ENCODE measurements at regions not wholly inside any gene's neighbourhood (a gene's known extent, or its start where the extent isn't known, plus 50 kb on each side); places are given as distances from the start of the nearest gene placed in this dataset.

GRCh38 chr7:8923164-8923806, 489.9 kb downstream of the NXPH1 start:
- H3K79me2 ChIP-seq (ENCODE audit: low read length), result no peaks in the 10 kb centered on the region
- no peak overlapping the region for H3K4me2 ChIP-seq (ENCODE audit: low read length)
- H3K4me3 ChIP-seq (ENCODE audit: low read length), result no peak overlapping the region
- H3K27ac ChIP-seq (ENCODE audit: low read length), result no peak overlapping the region
- H2AFZ ChIP-seq (ENCODE audit: low read depth, low read length), result no peak overlapping the region
- H3K9ac ChIP-seq (ENCODE audit: low read length), result no peak overlapping the region
- H3K9me3 ChIP-seq (ENCODE audit: insufficient read depth, low read length), result no peaks in the 10 kb centered on the region
- H3K4me1 ChIP-seq (ENCODE audit: low read length), result no peaks in the 10 kb centered on the region
- H3K27me3 ChIP-seq (ENCODE audit: low read depth, low read length), result no peaks in the 10 kb centered on the region
- no peaks in the 10 kb centered on the region for H3K36me3 ChIP-seq (replicated peaks; ENCODE audit: low read depth, low read length)
- no peaks in the 10 kb centered on the region for H4K20me1 ChIP-seq (ENCODE audit: insufficient read depth, low read length)
- TF ChIP-seq EZH2phosphoT487 (IDR thresholded peaks at IDR 0.05; ENCODE audit: low read depth), result no peak
- TF ChIP-seq CTCF (IDR thresholded peaks at IDR 0.05; ENCODE audit: low read depth, low read length), result no peak

- Histone ChIP-seq H3K9ac (ENCODE audit: low read length) (no peak overlapping the region), H3K4me2 (ENCODE audit: low read length) (no peak overlapping the region), H3K79me2 (ENCODE audit: low read length) (no peaks in the 10 kb centered on the region), H3K9me3 (ENCODE audit: insufficient read depth, low read length) (no peaks in the 10 kb centered on the region), H3K4me3 (ENCODE audit: low read length) (no peak overlapping the region), H3K4me1 (ENCODE audit: low read length) (no peaks in the 10 kb centered on the region), H4K20me1 (ENCODE audit: insufficient read depth, low read length) (no peaks in the 10 kb centered on the region), H3K27ac (ENCODE audit: low read length) (no peak overlapping the region), H2AFZ (ENCODE audit: low read depth, low read length) (no peak overlapping the region), H3K36me3 (replicated peaks; ENCODE audit: low read depth, low read length) (no peaks in the 10 kb centered on the region), H3K27me3 (ENCODE audit: low read depth, low read length) (no peaks in the 10 kb centered on the region)
- TF ChIP-seq EZH2phosphoT487 (IDR thresholded peaks at IDR 0.05; ENCODE audit: low read depth) (no peak), CTCF (IDR thresholded peaks at IDR 0.05; ENCODE audit: low read depth, low read length) (no peak)
Observed at GRCh38 chr7:8931906-8932646, 498.7 kb downstream of the NXPH1 start.

GRCh38 chr7:8932751-8933150, 499.3 kb downstream of the NXPH1 start:
- no peak overlapping the region for H3K9ac ChIP-seq (ENCODE audit: low read length)
- no peak overlapping the region for H3K4me3 ChIP-seq (ENCODE audit: low read length)
- TF ChIP-seq EZH2phosphoT487 (IDR thresholded peaks at IDR 0.05; ENCODE audit: low read depth) (no peak), CTCF (IDR thresholded peaks at IDR 0.05; ENCODE audit: low read depth, low read length) (no peak)
- no peak overlapping the region for H3K4me2 ChIP-seq (ENCODE audit: low read length)
- no peaks in the 10 kb centered on the region for H3K36me3 ChIP-seq (replicated peaks; ENCODE audit: low read depth, low read length)
- H3K27me3 ChIP-seq (ENCODE audit: low read depth, low read length), result no peaks in the 10 kb centered on the region
- H3K9me3 ChIP-seq (ENCODE audit: insufficient read depth, low read length), result no peaks in the 10 kb centered on the region
- H3K4me1 ChIP-seq (ENCODE audit: low read length), result no peaks in the 10 kb centered on the region
- H4K20me1 ChIP-seq (ENCODE audit: insufficient read depth, low read length), result no peaks in the 10 kb centered on the region
- no peak overlapping the region for H2AFZ ChIP-seq (ENCODE audit: low read depth, low read length)
- no peaks in the 10 kb centered on the region for H3K79me2 ChIP-seq (ENCODE audit: low read length)
- H3K27ac ChIP-seq (ENCODE audit: low read length), result no peak overlapping the region

- Histone ChIP-seq H3K27ac (ENCODE audit: low read length) (no peak overlapping the region), H3K9ac (ENCODE audit: low read length) (no peak overlapping the region), H3K4me3 (ENCODE audit: low read length) (no peak overlapping the region), H2AFZ (ENCODE audit: low read depth, low read length) (no peak overlapping the region), H4K20me1 (ENCODE audit: insufficient read depth, low read length) (no peaks in the 10 kb centered on the region), H3K4me2 (ENCODE audit: low read length) (no peak overlapping the region), H3K27me3 (ENCODE audit: low read depth, low read length) (no peaks in the 10 kb centered on the region), H3K4me1 (ENCODE audit: low read length) (no peaks in the 10 kb centered on the region), H3K79me2 (ENCODE audit: low read length) (no peaks in the 10 kb centered on the region), H3K9me3 (ENCODE audit: insufficient read depth, low read length) (no peaks in the 10 kb centered on the region), H3K36me3 (replicated peaks; ENCODE audit: low read depth, low read length) (no peaks in the 10 kb centered on the region)
- no peak for TF ChIP-seq EZH2phosphoT487 (IDR thresholded peaks at IDR 0.05; ENCODE audit: low read depth)
- no peak for TF ChIP-seq CTCF (IDR thresholded peaks at IDR 0.05; ENCODE audit: low read depth, low read length)
Observed at GRCh38 chr7:8937204-8937603, 503.8 kb downstream of the NXPH1 start.

Measured in OCI-LY3 (cell line).